ENCODE measurements at regions not wholly inside any gene's neighbourhood (a gene's known extent, or its start where the extent isn't known, plus 50 kb on each side); places are given as distances from the start of the nearest gene placed in this dataset.
"Not testable (repeated sequence)": the region's sequence is repeated elsewhere in the genome, so short reads cannot be mapped to it uniquely, and the experiment has no call there.

DNA sequence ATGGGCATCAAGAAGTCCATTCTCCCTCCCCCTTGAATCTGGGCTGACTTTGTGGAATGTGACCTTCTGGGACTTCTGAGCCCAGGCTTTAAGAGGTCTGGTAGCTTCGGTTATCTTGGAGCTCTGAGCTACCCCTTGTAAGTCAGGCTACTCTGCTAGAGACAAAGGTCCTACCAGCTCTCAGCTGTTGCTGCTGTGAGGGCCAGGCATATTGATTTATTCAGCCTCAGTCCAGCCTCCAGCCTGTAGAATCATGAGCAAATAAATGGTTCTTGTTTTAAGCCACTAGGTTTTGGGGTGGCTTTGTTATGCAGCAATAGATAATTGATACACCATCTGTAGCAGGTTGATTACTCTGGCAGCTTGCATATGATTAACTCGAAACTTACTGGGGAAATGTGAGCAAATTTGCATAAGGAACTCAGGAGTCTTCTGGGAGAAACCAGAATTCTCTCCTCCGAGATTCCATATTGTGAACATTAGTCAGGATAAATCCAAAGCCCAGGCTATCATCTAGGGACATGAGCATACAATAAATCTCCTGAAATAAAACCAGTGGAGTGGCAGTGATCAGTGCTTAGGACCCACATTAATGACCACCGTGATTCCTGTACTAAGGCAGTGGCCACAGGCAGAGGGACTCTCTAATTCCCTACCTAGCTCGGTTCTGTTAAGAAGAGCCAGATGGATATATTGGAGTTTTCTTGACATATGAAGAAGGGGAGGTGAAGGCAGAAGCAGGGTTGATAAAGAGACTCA lies 336.1 kb downstream of the CDC5L start:
- DNase-seq: no peak

DNA sequence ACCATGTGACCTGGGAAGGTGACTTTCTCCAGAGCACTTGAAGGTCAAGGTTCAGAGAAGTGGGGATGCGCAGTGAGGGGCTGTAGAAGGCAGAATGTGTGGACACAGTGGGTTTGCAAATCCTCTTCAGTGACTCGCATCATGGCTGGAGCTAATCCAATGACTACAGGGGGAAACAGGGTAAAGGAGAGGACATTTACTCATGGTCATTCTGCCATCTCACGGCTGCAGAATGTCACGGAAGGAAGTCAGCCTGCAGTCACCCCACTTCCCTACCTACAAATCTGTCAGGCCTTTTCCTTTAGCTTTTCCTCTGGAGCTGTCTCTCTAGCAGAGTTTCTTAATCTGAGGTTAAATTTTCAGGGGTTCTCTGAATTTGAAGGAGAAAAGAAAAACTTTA lies 337.6 kb downstream of the CDC5L start:
- DNase-seq: no peak

DNA sequence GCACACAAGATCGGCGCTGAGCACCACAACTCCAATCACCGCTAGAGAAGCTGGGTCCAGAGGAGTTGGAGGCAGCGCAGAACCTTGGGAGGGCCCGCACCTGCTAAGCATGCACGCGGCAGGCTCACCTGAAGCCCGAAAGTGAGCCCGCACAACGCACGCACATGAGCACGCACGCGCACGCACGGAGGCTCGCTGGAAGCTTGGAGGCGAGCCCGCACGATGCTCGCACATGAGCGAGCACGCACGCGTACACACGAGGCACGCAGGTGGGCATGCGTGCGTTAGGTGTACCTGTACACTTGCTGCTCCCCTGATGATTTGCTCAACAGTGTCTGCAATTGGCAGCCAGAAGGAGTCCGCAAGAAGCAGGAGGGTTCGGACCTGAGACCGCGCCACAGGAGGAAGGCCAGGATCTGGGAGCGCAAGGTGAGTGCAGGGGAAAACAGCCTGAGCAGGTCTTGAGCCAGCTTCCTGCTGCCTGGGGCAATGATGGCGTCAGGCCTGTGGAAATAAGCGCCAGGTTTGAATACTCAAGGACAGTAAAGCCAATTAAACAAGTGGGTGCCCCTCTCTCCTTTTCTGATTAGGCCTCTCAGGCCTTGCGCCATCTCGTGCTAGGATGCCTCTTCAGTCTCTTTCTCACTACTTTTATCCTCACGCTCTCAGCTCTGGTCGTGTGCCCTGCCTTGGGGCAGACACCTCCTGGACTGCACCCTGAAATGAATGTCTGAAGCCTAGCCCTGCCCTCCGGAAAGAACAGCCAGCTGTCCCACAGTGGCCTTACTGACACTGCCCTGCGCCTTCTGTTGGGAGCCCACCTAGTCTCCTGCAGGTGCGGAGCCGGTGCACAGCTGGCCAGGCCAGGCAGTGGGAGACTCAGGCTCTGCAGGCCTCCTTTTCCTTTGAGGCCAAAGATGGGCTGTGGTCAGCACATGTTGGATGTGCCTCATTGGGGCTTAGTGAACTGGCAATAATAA lies 340.4 kb downstream of the CDC5L start:
- DNase-seq: no peak

DNA sequence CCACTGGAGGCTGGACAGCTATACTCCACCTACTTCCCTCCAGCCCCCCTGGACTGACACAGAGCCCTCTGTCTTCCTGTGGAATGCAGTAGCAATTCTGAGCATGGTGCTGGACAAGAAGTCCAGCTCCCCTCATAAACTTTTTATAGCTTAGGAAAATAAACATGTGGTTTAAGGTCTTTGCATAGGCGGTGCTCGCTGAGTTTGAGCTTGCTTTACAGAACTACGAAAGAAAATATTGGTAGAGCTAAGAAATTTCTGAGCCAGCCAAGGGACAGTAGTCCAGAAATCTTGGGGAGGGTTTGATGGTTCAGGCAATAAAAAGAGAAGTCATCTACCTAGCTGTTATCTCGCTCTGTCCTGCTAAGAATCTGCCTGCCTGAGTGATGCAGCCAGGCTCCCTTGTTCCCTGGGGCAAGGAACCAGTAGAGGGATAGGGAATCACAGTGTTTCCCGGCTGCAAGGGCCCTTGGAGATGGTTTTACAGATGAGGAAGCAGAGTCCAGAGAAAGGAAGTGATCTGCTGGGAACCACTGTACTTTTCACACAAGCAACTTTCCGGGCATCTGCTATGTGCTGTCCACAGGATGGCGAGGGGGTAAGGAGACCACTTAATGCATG lies 343.4 kb downstream of the CDC5L start:
- DNase-seq: no peak

DNA sequence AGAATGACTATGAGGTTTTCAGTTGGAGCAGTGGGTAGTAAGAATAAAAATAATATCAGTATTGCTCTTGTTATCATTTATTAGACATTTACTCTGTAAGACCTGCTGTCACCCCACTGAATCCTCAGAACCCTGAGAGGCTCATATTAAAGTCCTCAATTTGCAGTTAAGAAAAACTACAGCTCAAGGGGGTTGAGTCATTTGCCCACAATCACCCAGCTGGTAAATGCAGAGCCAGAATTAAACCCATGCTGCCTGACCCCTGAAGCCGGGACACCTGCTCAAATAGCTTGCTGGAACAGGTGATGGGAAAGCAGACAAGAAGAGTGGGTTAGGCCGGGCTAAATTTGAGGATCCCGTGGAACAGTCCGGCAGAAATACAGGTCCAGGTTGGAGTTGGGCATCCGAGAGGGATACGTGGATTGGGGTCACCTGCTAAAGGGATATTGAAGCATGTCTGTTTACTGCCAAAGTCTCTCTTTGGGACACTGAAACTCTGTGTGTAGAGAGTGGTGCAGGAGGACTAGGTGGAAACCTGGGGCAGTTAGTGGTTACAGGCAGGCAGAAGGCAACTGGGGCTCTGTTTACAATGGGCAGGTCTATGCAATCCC lies 344.1 kb downstream of the CDC5L start:
- DNase-seq: no peak

DNA sequence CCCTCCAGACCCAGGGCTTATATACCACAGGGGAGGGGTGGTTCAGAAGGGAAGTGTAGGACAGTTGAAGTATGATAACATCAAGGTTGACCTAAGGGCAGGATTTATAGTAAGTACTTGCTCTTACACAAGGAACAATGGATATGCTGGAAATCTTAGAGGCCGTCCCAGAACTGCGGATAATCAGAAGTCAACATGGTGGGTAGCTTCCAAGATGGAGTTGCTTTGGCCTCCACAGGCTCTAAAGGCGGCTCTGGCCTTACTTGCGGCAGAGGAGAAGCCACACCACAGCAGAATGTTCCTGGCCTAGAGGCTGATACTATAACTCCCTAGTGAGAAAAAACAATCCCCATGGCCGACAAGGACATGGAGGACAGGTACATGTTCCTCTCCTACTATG lies 344.7 kb downstream of the CDC5L start:
- DNase-seq: no peak

DNA sequence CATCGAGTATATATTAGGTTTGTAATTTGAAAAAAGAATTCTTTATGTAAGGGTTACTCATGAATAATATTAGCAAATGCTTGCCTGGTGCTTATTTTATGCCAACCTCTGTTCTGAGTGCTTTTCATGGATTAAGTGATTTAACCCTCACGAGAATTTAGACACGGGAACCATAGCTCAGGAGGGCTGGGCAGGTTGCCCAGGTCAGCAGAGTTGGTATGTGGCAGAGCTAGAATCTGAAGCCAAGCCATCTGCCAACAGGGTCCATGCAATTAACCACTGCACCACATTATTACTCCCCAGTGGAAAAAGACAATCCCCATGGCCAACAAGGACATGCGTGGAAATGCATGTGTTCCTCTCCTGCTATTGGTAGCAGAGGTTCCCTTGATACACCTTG lies 345.6 kb downstream of the CDC5L start:
- no peak for DNase-seq

DNA sequence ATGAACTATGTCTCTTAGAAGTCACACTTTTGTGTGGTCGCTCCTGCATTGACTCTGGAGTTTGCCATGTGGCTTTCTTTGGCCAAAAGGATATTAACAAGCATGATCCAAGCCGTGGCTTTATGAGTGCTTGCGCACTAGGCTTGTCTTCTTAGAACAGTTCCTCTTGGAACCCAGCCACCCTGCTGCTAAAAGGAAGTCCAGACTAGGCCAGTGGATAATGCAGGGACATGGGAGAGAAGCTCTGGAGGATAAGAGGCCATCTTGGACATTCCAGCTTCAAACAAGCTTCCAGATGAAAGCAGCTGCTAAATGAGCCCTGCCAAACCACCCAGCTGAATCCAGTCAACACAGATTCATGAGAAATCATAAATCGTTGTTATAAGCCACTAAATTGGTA lies 346.4 kb downstream of the CDC5L start:
- DNase-seq: no peak

DNA sequence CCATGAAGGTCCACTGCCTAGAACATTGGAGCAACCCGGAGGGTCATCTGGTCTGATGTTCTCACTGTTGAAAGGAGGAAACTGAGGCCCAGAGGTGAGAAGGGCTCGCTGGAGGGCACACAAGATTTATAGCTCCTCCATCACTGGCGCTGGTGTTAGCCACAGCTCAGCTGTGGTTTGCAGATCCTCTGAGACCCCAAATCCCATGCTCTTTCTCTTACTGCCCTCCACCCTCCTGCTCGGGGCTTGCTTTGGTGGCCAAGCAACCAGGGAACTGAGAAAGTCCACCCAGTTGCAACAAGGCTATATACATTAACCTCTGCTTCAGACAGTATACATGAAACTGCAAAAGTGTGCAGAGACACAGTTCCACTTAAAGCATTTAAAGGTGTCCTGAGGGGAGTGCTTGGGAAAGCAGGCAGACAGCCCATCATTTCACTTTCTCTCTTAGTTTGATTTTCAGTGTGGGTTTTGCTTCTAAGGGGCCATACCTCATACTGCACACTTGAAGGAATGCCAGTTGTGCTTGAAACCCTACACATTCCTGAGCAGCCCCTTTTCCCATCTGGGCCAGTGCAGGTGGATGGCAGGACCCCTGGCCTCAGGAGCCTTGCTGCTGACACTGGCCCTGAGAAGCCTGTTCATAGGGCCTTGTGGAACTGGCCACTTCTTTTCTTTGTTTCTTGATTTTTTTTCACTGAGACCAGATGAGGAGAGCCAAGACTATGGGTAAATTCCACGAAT lies 347.6 kb downstream of the CDC5L start:
- no peak for DNase-seq

DNA sequence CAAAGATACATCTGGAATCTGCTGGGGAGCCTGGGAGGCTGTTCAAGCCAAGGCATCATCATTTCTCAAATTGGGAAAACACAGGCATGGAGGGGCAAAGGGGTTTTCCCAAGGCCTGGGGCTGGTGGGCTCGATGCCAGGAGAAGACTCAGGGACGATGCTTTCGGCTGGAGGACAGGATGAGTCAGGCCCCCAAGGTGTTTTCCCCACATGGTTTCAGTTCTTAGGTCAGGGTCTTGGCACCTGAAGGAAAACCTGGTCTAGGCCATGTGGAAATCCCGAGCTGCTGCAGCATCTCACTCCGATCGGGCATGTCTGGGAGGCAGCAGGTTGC lies 348.1 kb downstream of the CDC5L start:
- DNase-seq: peak; percentile 11 to 21

DNA sequence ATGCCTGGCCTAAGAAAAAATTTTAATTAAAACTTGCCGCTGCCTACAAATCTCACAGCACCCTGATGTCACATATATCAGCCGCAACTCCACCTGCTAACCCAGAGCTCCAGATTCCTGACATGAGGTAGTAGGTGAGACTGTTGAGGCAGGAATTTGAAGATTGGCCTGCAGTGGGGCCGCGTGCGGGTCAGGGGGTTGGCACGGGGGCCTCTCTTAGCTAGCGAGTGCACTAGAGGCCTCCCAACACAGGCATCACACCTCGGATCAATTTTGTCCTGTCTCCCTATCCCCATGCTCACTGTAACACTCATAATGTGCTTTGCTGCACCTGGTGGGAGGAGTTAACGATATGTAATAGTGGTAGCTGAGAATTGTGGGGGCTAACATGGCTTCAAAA lies 349.8 kb downstream of the CDC5L start:
- DNase-seq: no peak

DNA sequence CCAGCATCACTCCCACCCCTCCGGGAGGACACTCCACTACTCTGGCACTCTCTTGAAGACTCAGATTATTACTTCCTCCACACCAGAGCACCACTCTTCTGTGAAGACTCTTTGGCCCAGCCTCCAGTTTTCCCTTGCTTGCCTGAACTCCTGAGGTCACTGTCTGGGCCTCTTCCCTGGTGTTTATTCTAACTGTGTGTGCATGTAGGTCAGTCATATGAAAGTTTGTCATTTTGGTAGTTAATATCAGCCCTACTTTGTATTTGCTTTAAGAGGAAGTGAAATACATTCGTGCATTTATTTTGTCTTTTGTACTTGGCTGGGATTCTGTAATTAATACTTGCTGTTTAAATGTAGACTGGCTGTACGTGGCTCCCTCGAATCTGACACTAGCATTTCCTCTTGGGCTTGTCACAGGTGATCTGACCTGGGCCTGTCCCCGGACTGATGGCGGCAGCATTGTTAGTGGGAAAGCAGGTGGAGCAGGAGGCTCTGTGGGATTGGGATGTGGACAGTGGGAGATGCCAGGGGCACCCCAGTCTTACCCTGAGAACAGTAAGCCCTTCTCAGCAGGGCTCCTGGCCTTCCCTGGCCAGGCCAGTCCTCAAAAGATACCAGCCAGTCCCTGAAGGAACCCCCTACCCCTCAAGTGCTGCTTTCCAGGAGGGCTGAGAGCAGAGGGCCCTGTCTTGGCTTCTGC lies 350.5 kb downstream of the CDC5L start:
- DNase-seq: no peak

DNA sequence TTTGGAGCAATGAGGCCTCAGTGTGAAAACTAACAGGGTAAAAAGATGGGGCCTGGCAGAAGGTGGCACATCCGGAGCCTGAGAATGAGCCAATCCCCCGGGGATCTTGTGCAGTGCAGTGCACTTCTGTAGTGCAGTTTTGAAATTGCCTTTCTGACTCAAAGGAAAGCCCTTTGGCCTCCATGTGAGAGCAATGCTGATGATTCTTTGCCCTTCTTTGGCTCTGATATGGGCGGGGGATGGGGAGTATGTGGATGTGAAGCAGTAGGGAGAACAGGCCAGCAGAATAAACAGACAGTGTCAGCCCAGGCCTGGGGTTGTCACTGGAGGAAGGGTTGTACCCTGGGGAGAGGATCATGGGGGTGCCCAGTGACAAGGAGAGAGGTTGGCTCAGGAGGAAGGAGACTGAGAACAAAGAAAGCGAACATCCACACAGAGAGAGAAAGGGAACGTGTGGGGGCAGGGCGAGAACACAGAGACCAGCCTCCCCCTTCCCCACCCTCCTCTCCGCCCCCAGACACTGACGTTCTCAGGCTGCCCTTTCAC lies 351.2 kb downstream of the CDC5L start:
- DNase-seq: no peak

DNA sequence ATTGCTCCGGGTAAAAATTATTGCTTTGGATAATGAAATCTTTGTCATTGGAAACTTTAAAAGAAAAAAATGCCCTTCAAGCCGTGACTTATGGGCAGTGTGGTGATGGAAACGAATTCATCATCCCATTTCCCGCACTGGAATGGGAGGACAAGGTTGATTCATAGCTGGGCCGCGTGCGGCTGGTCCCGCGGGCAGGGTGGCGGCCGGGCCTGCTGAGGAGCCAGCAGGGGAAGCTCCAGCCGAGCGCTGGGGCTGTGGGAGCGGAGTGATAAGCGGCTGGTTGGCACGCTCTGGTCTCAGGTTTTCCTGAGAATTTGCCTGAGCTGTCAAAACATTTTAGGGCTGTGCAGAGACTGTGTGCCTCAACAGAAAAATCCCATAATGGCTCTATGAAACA lies 351.7 kb downstream of the CDC5L start:
- DNase-seq: no peak

DNA sequence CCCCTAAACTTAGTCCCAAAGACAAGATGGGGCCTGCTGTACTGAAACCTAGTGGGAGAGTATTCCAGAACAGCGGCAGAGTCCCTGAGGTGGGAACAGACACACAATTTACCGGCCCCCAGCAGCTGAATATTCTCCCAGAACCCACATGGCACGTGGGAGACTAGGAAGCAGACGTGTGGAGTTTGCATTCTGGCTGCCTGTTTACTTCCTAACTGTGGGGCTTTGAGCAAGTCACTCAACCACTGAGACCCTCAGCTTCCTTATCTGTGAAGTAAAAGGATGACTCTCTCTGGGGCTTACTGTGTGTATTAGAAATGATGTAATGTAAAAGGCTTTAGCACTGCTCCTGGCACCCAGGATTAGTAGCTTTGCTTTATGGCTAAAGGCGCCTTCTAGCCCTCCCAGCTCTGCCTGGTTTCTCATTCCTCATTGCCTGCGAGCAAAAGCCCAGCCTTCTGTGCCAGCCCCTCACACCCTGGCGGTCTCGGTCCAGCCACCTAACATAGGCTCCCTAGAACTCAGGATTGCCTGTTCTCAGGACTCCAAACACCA lies 353.1 kb downstream of the CDC5L start:
- no peak for DNase-seq

DNA sequence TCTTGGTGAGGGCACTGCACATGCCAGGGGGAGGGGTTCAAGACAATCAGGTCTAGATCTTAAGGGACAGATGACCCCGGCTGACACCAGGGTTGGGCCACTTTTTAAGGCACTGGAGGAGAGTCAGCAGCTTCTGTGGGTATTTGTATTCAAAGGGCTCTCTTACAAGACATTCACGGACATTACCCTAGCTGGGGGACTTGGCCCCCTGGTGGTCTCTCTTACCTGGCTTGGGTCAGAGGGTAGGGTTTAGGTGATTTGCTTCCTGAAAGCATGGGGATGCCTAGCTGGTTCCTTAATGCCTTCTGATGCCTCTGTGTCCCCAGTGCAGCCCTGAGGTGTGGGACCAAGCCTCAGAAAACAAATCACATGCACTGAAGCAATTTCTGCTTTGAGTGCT lies 354.7 kb downstream of the CDC5L start:
- no peak for DNase-seq

DNA sequence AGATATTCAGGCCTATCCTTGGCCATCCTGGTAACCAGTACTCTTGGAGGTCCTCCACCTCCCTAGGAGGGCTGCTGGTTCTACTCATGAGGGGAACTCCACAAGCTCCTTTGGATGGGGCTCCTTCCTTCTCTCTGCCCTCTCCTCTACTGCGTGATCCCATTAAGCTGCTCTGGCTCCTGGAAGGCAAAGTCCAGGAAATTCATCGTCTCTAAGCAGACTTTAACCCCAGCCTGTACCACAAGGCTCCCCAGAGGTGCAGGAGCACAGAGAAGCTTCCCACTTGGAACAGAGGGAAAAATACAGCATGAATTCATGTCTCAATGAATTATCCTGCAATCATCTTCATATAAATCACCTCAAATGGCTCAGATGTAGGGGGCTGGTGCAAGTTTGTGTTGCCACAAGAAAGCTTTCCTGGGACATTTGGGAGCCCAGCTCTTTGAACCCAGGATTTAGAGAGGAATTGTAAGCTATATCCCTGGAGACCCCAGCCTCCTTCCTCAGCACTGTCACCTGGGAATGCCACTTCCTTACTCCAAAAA lies 355.4 kb downstream of the CDC5L start:
- DNase-seq: no peak

DNA sequence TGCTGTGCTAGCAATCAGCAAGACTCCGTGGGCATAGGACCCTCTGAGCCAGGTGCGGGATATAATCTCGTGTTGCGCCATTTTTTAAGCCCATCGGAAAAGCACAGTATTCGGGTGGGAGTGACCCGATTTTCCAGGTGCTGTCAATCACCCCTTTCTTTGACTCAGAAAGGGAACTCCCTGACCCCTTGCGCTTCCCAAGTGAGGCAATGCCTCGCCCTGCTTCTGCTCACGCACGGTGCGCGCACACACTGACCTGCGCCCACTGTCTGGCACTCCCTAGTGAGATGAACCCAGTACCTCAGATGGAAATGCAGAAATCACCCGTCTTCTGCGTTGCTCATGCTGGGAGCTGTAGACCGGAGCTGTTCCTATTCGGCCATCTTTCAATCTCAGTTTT lies 372.6 kb downstream of the CDC5L start:
- DNase-seq: not testable (repeated sequence)

DNA sequence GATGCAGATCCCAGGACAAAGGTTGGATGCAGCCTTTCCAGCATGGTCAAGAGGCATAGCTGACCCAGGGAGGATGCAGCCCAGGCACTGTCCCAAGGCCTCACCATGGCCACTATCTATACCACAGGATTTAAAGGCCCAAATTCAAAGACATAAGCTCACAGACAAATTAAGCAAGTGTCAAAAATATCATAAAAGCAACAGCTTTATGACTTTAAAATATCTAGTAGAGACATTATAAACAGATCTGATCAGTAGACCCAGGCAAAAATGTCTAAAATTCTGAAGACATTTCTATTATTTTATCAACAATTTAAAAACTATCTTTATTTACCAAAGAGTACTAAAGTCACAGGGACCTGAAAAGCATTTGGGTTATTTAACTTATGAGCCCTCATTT lies 373.5 kb downstream of the CDC5L start:
- DNase-seq: no peak

DNA sequence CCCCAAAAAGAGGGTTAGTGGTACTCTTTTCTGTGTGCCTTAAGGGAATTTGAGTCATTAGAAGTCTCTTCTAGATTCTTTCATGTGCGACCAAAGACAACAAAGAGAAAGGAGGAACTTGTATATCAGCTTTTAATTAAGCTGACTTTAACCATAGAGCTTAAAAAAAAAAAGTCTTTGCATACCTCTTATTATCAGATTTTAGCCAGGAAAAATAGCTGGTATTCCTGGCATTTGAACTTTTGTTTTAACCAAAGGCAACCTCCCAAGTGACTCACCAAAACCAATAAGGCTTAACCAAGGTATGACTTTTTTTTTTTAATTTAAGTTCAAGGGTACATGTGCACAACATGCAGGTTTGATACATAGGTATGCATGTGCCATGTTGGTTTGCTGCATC lies 375.0 kb downstream of the CDC5L start:
- DNase-seq: no peak

All from stimulated activated CD4-positive, alpha-beta T cell treated with anti-CD3 and anti-CD28 coated beads, Interleukin-2, amount 100 ng/mL, for 48 hours (primary cell).